Hepatocyte (in vitro differentiated cells): ENCODE measurements at regions not wholly inside any gene's neighbourhood (a gene's known extent, or its start where the extent isn't known, plus 50 kb on each side); places are given as distances from the start of the nearest gene placed in this dataset.

Experiments
- CTCF ChIP-seq: fragments of 200-600 bp; sonication (generic); IDR thresholded peaks from 2 replicates; pipeline ENCODE4 v1.5.1; 2016; ENCODE audit warnings: antibody characterized with exemption, mild to moderate bottlenecking; ENCODE audit not compliant: poor library complexity
- EZH2 ChIP-seq: fragments of 200-600 bp; sonication (generic); IDR thresholded peaks from 2 replicates; pipeline ENCODE4 v1.6.1; 2016; ENCODE audit warnings: antibody characterized with exemption, mild to moderate bottlenecking, borderline replicate concordance
- EZH2phosphoT487 ChIP-seq: fragments of 200-600 bp; sonication (generic); IDR thresholded peaks from one replicate; pipeline ENCODE4 v1.6.1; 2018; ENCODE audit warnings: antibody characterized with exemption, mild to moderate bottlenecking, low read depth, moderate library complexity; ENCODE audit not compliant: unreplicated experiment, severe bottlenecking

GRCh38 chr4:124092541-124092984, 620.0 kb downstream of the ANKRD50 start:
- TF ChIP-seq CTCF = no peak
- no peak for TF ChIP-seq EZH2
- TF ChIP-seq EZH2phosphoT487 = no peak
